ENCODE measurements at regions not wholly inside any gene's neighbourhood (a gene's known extent, or its start where the extent isn't known, plus 50 kb on each side); places are given as distances from the start of the nearest gene placed in this dataset.

GRCh38 chr13:78841358-78841963 lies 182.5 kb upstream of the OBI1 start (continued):
- TF ChIP-seq, protein P1, sequence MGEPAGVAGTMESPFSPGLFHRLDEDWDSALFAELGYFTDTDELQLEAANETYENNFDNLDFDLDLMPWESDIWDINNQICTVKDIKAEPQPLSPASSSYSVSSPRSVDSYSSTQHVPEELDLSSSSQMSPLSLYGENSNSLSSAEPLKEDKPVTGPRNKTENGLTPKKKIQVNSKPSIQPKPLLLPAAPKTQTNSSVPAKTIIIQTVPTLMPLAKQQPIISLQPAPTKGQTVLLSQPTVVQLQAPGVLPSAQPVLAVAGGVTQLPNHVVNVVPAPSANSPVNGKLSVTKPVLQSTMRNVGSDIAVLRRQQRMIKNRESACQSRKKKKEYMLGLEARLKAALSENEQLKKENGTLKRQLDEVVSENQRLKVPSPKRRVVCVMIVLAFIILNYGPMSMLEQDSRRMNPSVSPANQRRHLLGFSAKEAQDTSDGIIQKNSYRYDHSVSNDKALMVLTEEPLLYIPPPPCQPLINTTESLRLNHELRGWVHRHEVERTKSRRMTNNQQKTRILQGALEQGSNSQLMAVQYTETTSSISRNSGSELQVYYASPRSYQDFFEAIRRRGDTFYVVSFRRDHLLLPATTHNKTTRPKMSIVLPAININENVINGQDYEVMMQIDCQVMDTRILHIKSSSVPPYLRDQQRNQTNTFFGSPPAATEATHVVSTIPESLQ (CRISPR knock-in tag; IDR thresholded peaks at IDR 0.05): no peak
- TF ChIP-seq FOXJ3 (CRISPR knock-in tag; IDR thresholded peaks at IDR 0.05; ENCODE audit: borderline replicate concordance) (no peak), TP53 (CRISPR knock-in tag; IDR thresholded peaks at IDR 0.05) (no peak), SMAD3 (CRISPR knock-in tag; IDR thresholded peaks at IDR 0.05; ENCODE audit: borderline replicate concordance) (no peak), EMX1 (CRISPR knock-in tag; IDR thresholded peaks at IDR 0.05) (no peak)

- DNase-seq (ENCODE audit: low spot score) (no peak), ATAC-seq (no peak)
- TF ChIP-seq, protein P2, sequence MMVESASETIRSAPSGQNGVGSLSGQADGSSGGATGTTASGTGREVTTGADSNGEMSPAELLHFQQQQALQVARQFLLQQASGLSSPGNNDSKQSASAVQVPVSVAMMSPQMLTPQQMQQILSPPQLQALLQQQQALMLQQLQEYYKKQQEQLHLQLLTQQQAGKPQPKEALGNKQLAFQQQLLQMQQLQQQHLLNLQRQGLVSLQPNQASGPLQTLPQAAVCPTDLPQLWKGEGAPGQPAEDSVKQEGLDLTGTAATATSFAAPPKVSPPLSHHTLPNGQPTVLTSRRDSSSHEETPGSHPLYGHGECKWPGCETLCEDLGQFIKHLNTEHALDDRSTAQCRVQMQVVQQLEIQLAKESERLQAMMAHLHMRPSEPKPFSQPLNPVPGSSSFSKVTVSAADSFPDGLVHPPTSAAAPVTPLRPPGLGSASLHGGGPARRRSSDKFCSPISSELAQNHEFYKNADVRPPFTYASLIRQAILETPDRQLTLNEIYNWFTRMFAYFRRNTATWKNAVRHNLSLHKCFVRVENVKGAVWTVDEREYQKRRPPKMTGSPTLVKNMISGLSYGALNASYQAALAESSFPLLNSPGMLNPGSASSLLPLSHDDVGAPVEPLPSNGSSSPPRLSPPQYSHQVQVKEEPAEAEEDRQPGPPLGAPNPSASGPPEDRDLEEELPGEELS (CRISPR knock-in tag; IDR thresholded peaks at IDR 0.05): no peak
- TF ChIP-seq ZSCAN18 (CRISPR knock-in tag; IDR thresholded peaks at IDR 0.05) (no peak), CREB1 (CRISPR knock-in tag; IDR thresholded peaks at IDR 0.05) (no peak), ZNF121 (CRISPR knock-in tag; IDR thresholded peaks at IDR 0.05) (no peak), FOXJ3 (CRISPR knock-in tag; IDR thresholded peaks at IDR 0.05; ENCODE audit: borderline replicate concordance) (no peak), TEAD1 (CRISPR knock-in tag; IDR thresholded peaks at IDR 0.05) (no peak), GABPB1 (CRISPR knock-in tag; IDR thresholded peaks at IDR 0.05) (no peak), TCF7 (CRISPR knock-in tag; IDR thresholded peaks at IDR 0.05; ENCODE audit: low read depth) (no peak), ZNF425 (CRISPR knock-in tag; conservative IDR thresholded peaks at IDR 0.05) (no peak), FOXP1 (CRISPR knock-in tag; IDR thresholded peaks at IDR 0.05; ENCODE audit: borderline replicate concordance) (no peak), TP53 (CRISPR knock-in tag; IDR thresholded peaks at IDR 0.05) (no peak), ZNF317 (CRISPR knock-in tag; IDR thresholded peaks at IDR 0.05; ENCODE audit: borderline replicate concordance, low read depth) (no peak), NFATC4 (CRISPR knock-in tag; IDR thresholded peaks at IDR 0.05) (no peak), SMAD3 (CRISPR knock-in tag; IDR thresholded peaks at IDR 0.05; ENCODE audit: borderline replicate concordance) (no peak)
- TF ChIP-seq, protein P3, sequence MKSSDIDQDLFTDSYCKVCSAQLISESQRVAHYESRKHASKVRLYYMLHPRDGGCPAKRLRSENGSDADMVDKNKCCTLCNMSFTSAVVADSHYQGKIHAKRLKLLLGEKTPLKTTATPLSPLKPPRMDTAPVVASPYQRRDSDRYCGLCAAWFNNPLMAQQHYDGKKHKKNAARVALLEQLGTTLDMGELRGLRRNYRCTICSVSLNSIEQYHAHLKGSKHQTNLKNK (CRISPR knock-in tag; IDR thresholded peaks at IDR 0.05): no peak
- TF ChIP-seq, protein P4, sequence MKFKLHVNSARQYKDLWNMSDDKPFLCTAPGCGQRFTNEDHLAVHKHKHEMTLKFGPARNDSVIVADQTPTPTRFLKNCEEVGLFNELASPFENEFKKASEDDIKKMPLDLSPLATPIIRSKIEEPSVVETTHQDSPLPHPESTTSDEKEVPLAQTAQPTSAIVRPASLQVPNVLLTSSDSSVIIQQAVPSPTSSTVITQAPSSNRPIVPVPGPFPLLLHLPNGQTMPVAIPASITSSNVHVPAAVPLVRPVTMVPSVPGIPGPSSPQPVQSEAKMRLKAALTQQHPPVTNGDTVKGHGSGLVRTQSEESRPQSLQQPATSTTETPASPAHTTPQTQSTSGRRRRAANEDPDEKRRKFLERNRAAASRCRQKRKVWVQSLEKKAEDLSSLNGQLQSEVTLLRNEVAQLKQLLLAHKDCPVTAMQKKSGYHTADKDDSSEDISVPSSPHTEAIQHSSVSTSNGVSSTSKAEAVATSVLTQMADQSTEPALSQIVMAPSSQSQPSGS (CRISPR knock-in tag; IDR thresholded peaks at IDR 0.05; ENCODE audit: borderline replicate concordance, low read depth): no peak
- no peak overlapping the region for H3K4me3 Mint-ChIP-seq
- H3K36me3 Mint-ChIP-seq: no peaks in the 10 kb centered on the region
- CTCF ChIA-PET: interaction anchor here (1.5 kb wide), 1 partner anchor 250 kb away, joined by 3 read pairs; no protein-coding TSS in a partner anchor
- POLR2A ChIA-PET: no interaction called here
- no peaks in the 10 kb centered on the region for H3K4me1 Mint-ChIP-seq
- H3K9me3 Mint-ChIP-seq: no peaks in the 10 kb centered on the region
- H3K27me3 Mint-ChIP-seq (ENCODE audit: low read depth): no peaks in the 10 kb centered on the region
- no peak overlapping the region for H3K27ac Mint-ChIP-seq
Observed at GRCh38 chr13:78836238-78836784, 177.4 kb upstream of the OBI1 start.
